SK-N-SH (cell line): ENCODE measurements at regions not wholly inside any gene's neighbourhood (a gene's known extent, or its start where the extent isn't known, plus 50 kb on each side); places are given as distances from the start of the nearest gene placed in this dataset.

Experiments
- CTCF ChIA-PET: fragments of 300-600, 350-600 bp; formaldehyde crosslinking; extraction: SDS; loops from one replicate; lab custom pipeline; 2021; lab: Yijun Ruan, JAX
- POLR2A ChIA-PET: fragments of 350-600 bp; sonication (Branson Sonifier 250); formaldehyde crosslinking; extraction: SDS; loops from one replicate; lab custom pipeline; 2020; ENCODE audit warnings: antibody characterized with exemption, inconsistent platforms; lab: Yijun Ruan, JAX
- DNase-seq: peaks from one replicate; pipeline ENCODE4 v3.0.0; 2012
- H2AFZ ChIP-seq: fragments of 200-600 bp; sonication (generic); 2 replicates; pipeline ENCODE4 v1.8.1; 2016; ENCODE audit warnings: antibody characterized with exemption, mild to moderate bottlenecking, low read depth
- H3F3A ChIP-seq: fragments of 200-600 bp; sonication (generic); replicated peaks from 2 replicates; pipeline ENCODE3; 2016; ENCODE audit warnings: antibody characterized with exemption, mild to moderate bottlenecking; ENCODE audit not compliant: insufficient read depth
- H3K27ac ChIP-seq, 2 experiments: fragments of 200-500 bp in 1 of 2; fragments of 200-600 bp in 1 of 2; sonication (Bioruptor generic) in 1 of 2; sonication (generic), shearing (Covaris generic) in 1 of 2; 2 replicates each; pipeline versions ENCODE4 v1.5.1 to v1.6.1; 2014 to 2016; ENCODE audit warnings: low read depth in 2 of 2, inconsistent platforms in 1 of 2, low read length in 1 of 2, mild to moderate bottlenecking in 1 of 2, mixed read lengths in 1 of 2
- H3K27me3 ChIP-seq: fragments of 200-600 bp; sonication (generic), shearing (Covaris generic); 2 replicates; pipeline ENCODE4 v1.6.1; 2016; ENCODE audit warnings: mixed run types; ENCODE audit not compliant: insufficient read depth
- H3K36me3 ChIP-seq, 2 experiments: fragments of 200-500 bp in 1 of 2; fragments of 200-600 bp in 1 of 2; sonication (Bioruptor generic) in 1 of 2; sonication (generic) in 1 of 2; replicated peaks in 1 of 2; 2 replicates each; pipeline versions ENCODE3 to v1.5.1; 2014 to 2016; ENCODE audit warnings: low read length in 1 of 2, mild to moderate bottlenecking in 1 of 2; ENCODE audit not compliant: insufficient read depth in 2 of 2, control insufficient read depth in 1 of 2
- H3K4me1 ChIP-seq, 2 experiments: fragments of 200-500 bp in 1 of 2; fragments of 200-600 bp in 1 of 2; sonication (Bioruptor generic) in 1 of 2; sonication (generic), shearing (Covaris generic) in 1 of 2; 2 replicates each; pipeline versions ENCODE4 v1.5.1 to v1.6.1; 2014 to 2016; ENCODE audit warnings: low read depth in 1 of 2, low read length in 1 of 2, mixed run types in 1 of 2; ENCODE audit not compliant: insufficient read depth in 2 of 2, control insufficient read depth in 1 of 2
- H3K4me2 ChIP-seq: fragments of 200-600 bp; sonication (generic), shearing (Covaris generic); 2 replicates; pipeline ENCODE4 v1.6.1; 2017; ENCODE audit warnings: mixed run types
- H3K4me3 ChIP-seq, 2 experiments: fragments of 200-500 bp in 1 of 2; fragments of 200-600 bp in 1 of 2; sonication (Bioruptor generic) in 1 of 2; sonication (generic), shearing (Covaris generic) in 1 of 2; 2 replicates each; pipeline versions ENCODE4 v1.5.1 to v1.8.1; 2014 to 2016; ENCODE audit warnings: low read depth in 2 of 2, inconsistent platforms in 1 of 2, low read length in 1 of 2, mild to moderate bottlenecking in 1 of 2, mixed read lengths in 1 of 2, moderate library complexity in 1 of 2
- H3K79me2 ChIP-seq: fragments of 200-600 bp; sonication (generic); 2 replicates; pipeline ENCODE4 v1.8.1; 2017; ENCODE audit warnings: mild to moderate bottlenecking; ENCODE audit not compliant: insufficient read depth
- H3K9ac ChIP-seq: fragments of 200-600 bp; sonication (generic); 2 replicates; pipeline ENCODE4 v1.6.1; 2017; ENCODE audit warnings: mixed run types
- H3K9me2 ChIP-seq: fragments of 200-600 bp; sonication (generic); 2 replicates; pipeline ENCODE4 v1.6.1; 2017; ENCODE audit warnings: mixed run types
- H3K9me3 ChIP-seq: fragments of 200-600 bp; sonication (generic); 2 replicates; pipeline ENCODE4 v1.6.1; 2017; ENCODE audit warnings: mixed run types, mild to moderate bottlenecking, moderate library complexity
- H4K20me1 ChIP-seq: fragments of 200-600 bp; sonication (generic); 2 replicates; pipeline ENCODE4 v1.6.1; 2017; ENCODE audit warnings: mild to moderate bottlenecking, mixed run types; ENCODE audit not compliant: insufficient read depth
- ELF1 ChIP-seq: IDR thresholded peaks from 2 replicates; pipeline ENCODE4 v1.4.0; 2012
- EP300 ChIP-seq, 2 experiments: IDR thresholded peaks; 2 replicates each; pipeline versions ENCODE4 v1.4.0 to v1.6.1; 2012; ENCODE audit warnings: borderline replicate concordance in 1 of 2, low read depth in 1 of 2, low read length in 1 of 2
- EZH2phosphoT487 ChIP-seq: fragments of 200-600 bp; sonication (generic); IDR thresholded peaks from 2 replicates; pipeline ENCODE4 v1.6.1; 2017; ENCODE audit warnings: low read depth, mixed run types, mild to moderate bottlenecking, antibody characterized with exemption, moderate library complexity, borderline replicate concordance
- FOXJ3 ChIP-seq: sonication (generic); formaldehyde crosslinking; IDR thresholded peaks from 2 replicates; pipeline ENCODE4 v1.5.1; 2020; ENCODE audit warnings: mild to moderate bottlenecking, missing genetic modification reagents
- FOXM1 ChIP-seq: IDR thresholded peaks from 2 replicates; pipeline ENCODE4 v1.4.0; 2012; ENCODE audit warnings: low read depth, mild to moderate bottlenecking
- GABPA ChIP-seq: IDR thresholded peaks from 2 replicates; pipeline ENCODE4 v1.4.0; 2012; ENCODE audit warnings: low read depth, mild to moderate bottlenecking
- GATA2 ChIP-seq: sonication (generic); formaldehyde crosslinking; IDR thresholded peaks from 2 replicates; pipeline ENCODE4 v1.5.0; 2020; ENCODE audit warnings: mild to moderate bottlenecking, missing genetic modification reagents
- JUND ChIP-seq: IDR thresholded peaks from 2 replicates; pipeline ENCODE4 v1.4.0; 2012
- MAX ChIP-seq: IDR thresholded peaks from 2 replicates; pipeline ENCODE4 v1.4.0; 2012; ENCODE audit warnings: low read depth
- MEF2A ChIP-seq: IDR thresholded peaks from 2 replicates; pipeline ENCODE4 v1.4.0; 2012; ENCODE audit warnings: low read depth, borderline replicate concordance
- MXI1 ChIP-seq: IDR thresholded peaks from 2 replicates; pipeline ENCODE4 v1.6.1; 2012; ENCODE audit warnings: mild to moderate bottlenecking, low read depth, low read length, improper control_type of control experiment
- NRF1 ChIP-seq: IDR thresholded peaks from 2 replicates; pipeline ENCODE4 v1.6.1; 2012; ENCODE audit warnings: low read depth, mild to moderate bottlenecking, low read length
- PBX3 ChIP-seq: IDR thresholded peaks from 2 replicates; pipeline ENCODE4; 2012
- SIN3A ChIP-seq: IDR thresholded peaks from 2 replicates; pipeline ENCODE4 v1.6.1; 2012; ENCODE audit warnings: low read depth, mild to moderate bottlenecking, low read length, moderate library complexity, borderline replicate concordance
- SMC3 ChIP-seq: IDR thresholded peaks from 2 replicates; pipeline ENCODE4 v1.6.1; 2012; ENCODE audit warnings: low read depth, low read length, improper control_type of control experiment
- TAF1 ChIP-seq: IDR thresholded peaks from 2 replicates; pipeline ENCODE4 v1.6.1; 2012; ENCODE audit warnings: low read depth, mild to moderate bottlenecking, low read length, moderate library complexity, borderline replicate concordance
- TCF12 ChIP-seq: IDR thresholded peaks from 2 replicates; pipeline ENCODE4 v1.4.0; 2012
- TEAD4 ChIP-seq: IDR thresholded peaks from 2 replicates; pipeline ENCODE4 v1.4.0; 2012; ENCODE audit warnings: mild to moderate bottlenecking, borderline replicate concordance; ENCODE audit not compliant: insufficient read depth
- USF2 ChIP-seq: fragments of 150-350 bp; IDR thresholded peaks from 2 replicates; pipeline ENCODE4 v1.6.1; 2017; ENCODE audit warnings: antibody characterized with exemption, low read length, low read depth, borderline replicate concordance
- WGBS: methylation state at CpG from one replicate; pipeline ENCODE4 v1.1.6; 2017; ENCODE audit warnings: low lambda C conversion rate; 5-methylcytosine and 5-hydroxymethylcytosine counted together
- TF ChIP-seq, protein P1 (sequence below): IDR thresholded peaks from 2 replicates; pipeline ENCODE4 v1.4.0; 2012; ENCODE audit warnings: low read depth, borderline replicate concordance

DNA sequence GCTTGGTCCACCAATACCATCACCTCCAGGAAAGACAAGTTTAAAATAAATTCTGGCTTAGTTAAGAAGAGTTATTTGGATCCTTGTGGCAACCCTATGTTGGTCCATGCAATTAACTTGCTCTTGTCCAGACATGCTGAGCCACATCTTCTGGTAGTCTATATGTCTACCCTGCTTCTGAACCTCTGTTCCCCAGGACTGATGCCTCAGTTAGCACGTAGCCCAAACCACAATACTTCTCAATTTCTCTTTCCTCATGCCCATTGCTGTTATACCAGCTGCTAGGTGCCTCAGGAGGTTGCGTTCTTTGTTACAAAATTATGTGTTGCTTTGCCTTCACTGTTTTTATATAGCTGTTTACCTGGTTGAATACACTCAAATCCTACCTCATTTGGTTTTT, 116.4 kb upstream of the KCNQ5 start (continued):
- TF ChIP-seq USF2, result no peak
- no peak for TF ChIP-seq TAF1
- TF ChIP-seq SIN3A, result no peak
- TF ChIP-seq MAX, result no peak
- TF ChIP-seq NRF1, result no peak
- no peak for TF ChIP-seq TEAD4
- no peak for TF ChIP-seq GABPA

DNA sequence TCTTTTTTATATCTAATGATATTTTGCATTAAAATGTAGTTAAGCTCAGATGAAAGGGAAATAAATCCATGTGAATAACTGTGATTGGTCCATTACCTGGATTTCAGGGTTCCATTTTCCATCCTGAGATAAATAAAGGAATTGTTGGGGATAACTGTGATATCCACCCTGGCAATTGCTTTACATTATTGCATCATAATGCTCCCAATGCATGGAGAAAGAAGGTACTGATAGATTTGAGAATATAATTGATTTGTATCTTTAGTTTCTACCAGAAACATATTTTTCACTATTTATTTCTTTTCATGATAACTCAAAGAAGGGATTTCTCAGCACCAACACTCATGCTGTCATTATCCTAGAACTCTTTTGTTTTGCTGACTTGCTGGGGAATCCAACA, 102.0 kb upstream of the KCNQ5 start:
- Histone ChIP-seq H3K4me3 (no peak overlapping the region), H3K27me3 (no peaks in the 10 kb centered on the region), H3F3A (no peaks in the 10 kb centered on the region), H3K4me1 (peaks cover 0 to 4% of the 10 kb centered on the region in 2 experiments; a peak in 1 of 4 replicates), H4K20me1 (no peaks in the 10 kb centered on the region), H3K9ac (no peak overlapping the region), H3K27ac (no peak overlapping the region), H2AFZ (no peak overlapping the region), H3K79me2 (no peaks in the 10 kb centered on the region), H3K36me3 (no peaks in the 10 kb centered on the region), H3K4me2 (no peak overlapping the region), H3K9me3 (0 out of 2 replicates have a peak, but pooled peaks cover 2% of the 10 kb centered on the region), H3K9me2 (no peaks in the 10 kb centered on the region)
- DNase-seq, result no peak
- CTCF ChIA-PET, result no interaction called here
- POLR2A ChIA-PET, result no interaction called here
- no peak for TF ChIP-seq MEF2A

DNA sequence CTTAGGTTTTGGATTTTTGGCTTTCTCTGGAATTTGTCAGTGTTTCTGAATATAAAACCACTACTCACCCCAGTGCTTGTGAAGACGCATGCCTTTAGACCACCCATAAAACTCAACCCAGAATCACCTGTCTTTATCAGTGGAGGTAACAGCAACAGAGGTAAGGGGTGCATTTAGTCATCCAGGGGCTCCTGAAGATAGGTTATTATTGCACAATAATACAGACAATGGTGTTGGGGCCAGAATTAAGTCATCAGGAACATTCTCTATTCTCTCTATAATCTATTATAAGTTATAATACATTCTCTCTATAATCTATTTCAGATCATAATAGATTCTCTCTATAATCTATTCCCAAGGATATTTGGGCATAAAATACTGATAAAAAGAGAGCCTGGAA, 100.2 kb upstream of the KCNQ5 start:
- H3K27me3 ChIP-seq, result no peaks in the 10 kb centered on the region
- H3K27ac ChIP-seq, result no peak overlapping the region
- H2AFZ ChIP-seq, result no peak overlapping the region
- H3K9ac ChIP-seq, result no peak overlapping the region
- DNase-seq, result no peak
- no peaks in the 10 kb centered on the region for H3F3A ChIP-seq
- H3K4me2 ChIP-seq, result no peak overlapping the region
- no peaks in the 10 kb centered on the region for H3K9me3 ChIP-seq
- no peak for TF ChIP-seq PBX3
- no peak for TF ChIP-seq JUND
- TF ChIP-seq EZH2phosphoT487, result no peak
- no peak for TF ChIP-seq SIN3A
- TF ChIP-seq FOXJ3 (CRISPR knock-in tag), result no peak
- no peak for TF ChIP-seq GATA2 (CRISPR knock-in tag)
- no peak for TF ChIP-seq MXI1
- TF ChIP-seq, protein P1, sequence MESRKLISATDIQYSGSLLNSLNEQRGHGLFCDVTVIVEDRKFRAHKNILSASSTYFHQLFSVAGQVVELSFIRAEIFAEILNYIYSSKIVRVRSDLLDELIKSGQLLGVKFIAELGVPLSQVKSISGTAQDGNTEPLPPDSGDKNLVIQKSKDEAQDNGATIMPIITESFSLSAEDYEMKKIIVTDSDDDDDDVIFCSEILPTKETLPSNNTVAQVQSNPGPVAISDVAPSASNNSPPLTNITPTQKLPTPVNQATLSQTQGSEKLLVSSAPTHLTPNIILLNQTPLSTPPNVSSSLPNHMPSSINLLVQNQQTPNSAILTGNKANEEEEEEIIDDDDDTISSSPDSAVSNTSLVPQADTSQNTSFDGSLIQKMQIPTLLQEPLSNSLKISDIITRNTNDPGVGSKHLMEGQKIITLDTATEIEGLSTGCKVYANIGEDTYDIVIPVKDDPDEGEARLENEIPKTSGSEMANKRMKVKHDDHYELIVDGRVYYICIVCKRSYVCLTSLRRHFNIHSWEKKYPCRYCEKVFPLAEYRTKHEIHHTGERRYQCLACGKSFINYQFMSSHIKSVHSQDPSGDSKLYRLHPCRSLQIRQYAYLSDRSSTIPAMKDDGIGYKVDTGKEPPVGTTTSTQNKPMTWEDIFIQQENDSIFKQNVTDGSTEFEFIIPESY, result no peak
- TF ChIP-seq FOXM1, result no peak
- TF ChIP-seq TAF1, result no peak
- no peak for TF ChIP-seq EP300 (IDR thresholded peaks at IDR 0.05; ENCODE audit: borderline replicate concordance in 1 of 2, low read depth in 1 of 2, low read length in 1 of 2)
- no peak for TF ChIP-seq ELF1
- no peak for TF ChIP-seq SMC3
- TF ChIP-seq TCF12, result no peak
- TF ChIP-seq, all 33 proteins: peak for 0
- Histone ChIP-seq H3K9me2 (no peaks in the 10 kb centered on the region), H3K4me3 (no peak overlapping the region), H4K20me1 (no peaks in the 10 kb centered on the region), H3K4me1 (peaks cover 0 to 4% of the 10 kb centered on the region in 2 experiments; a peak in 1 of 4 replicates), H3K36me3 (no peaks in the 10 kb centered on the region), H3K79me2 (no peaks in the 10 kb centered on the region)
- CTCF ChIA-PET, result no interaction called here
- WGBS, result 94% methylated on average over 1 of the region's 1 CpG
- POLR2A ChIA-PET, result no interaction called here
